HG02938 (cell line): ENCODE measurements at regions not wholly inside any gene's neighbourhood (a gene's known extent, or its start where the extent isn't known, plus 50 kb on each side); places are given as distances from the start of the nearest gene placed in this dataset.
"Not testable (repeated sequence)": the region's sequence is repeated elsewhere in the genome, so short reads cannot be mapped to it uniquely, and the experiment has no call there.

Experiments
- ATAC-seq: cut with Tn5 transposase; IDR thresholded peaks from one replicate; pipeline ENCODE4 v1.9.1; 2021; ENCODE audit warnings: mild to moderate bottlenecking, moderate library complexity; ENCODE audit not compliant: unreplicated experiment

DNA sequence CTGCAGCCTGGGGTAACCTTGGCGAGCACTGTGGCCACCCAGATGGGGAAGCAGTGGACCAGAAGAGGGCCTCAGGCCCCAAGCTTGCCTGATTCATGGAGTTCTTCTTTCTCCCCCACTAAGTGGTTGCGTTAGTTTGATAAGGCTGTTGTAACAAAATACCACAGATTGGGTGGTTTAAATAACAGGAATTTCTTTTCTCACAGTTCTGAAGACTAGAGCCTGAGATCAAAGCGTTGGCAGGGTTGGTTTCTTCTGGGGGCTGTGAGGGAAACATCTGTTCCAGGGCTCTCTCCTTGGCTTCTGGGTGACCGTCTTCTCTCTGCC lies 105.7 kb upstream of the GATB start:
- no peak for ATAC-seq

DNA sequence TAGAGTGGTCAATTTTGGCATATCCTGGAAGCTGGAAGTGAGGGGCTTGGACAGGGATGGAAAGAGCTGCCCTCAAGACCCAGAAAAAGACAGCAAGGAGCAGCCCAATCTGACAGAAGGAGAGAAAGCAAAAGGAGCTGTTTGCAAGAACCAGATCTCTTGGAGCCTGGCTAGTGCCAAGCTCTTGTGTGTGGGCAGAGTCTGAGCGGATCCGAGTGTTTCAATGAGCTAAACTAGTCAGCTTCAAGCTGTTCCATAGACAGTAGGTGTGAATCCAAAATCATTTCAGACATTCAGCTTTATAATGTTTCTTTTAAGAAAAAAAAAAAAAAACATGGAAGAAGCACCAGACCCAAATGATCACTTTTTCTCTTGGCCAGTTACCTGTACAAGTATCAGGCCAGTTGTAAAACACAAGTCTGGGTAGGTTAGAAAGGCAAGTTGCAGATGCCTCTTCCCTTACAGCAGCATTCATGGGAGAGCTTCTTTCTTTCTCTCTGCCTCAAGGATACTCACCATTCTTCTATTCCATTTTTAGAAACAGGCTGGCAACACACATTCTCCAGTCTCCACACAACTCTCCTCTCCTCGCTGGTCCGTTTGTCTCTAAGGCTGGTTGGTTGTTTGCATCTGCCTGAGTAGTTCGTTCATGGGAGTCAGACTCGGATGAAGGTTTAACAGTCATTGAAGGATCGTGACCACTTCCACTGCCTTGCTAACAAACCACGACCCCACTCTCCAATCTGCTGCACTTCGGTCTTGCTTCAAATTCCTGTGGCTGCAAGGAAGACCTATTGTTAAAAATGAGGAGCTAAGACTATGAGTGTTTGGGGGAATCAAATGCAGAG lies 105.2 kb upstream of the GATB start:
- no peak for ATAC-seq

DNA sequence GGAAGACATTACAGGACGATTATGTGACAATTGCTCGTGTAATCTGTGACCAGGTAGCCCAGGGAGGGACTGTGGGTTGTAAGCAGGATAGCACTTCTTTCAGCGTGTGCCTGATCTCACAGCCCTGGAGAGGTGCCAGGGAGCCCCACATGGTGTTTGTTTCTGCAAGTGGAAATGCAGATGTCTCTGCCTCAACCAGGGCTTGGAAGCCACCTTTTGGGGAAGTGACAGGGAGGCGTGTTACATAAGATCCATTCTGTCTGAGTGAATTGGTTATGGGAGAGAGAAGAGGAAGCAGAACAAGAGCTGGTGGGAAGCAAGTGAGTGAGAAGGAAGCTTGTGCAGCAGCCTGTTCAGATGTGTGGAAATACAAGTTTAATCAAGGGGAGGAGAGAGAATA lies 104.5 kb upstream of the GATB start:
- no peak for ATAC-seq

- no peak for ATAC-seq
Measured at GRCh38 chr4:151864068-151864467, 103.3 kb upstream of the GATB start.

DNA sequence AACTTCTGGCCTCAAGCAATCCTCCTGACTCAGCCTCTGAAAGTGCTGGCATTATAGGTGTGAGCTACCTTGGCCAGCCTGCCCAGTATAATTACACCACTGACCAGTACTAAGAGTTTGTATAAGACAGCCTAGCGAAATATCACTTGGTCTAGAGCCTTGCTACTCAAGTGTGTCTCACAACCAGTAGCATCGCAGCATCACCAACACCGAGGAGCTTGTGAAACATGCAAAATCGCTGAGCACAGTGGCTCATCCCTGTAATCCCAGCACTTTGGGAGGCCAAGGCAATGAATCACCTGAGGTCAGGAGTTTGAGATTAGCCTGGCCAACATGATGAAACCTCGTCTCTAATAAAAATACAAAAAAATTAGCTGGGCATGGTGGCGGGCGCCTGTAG lies 102.0 kb upstream of the GATB start:
- ATAC-seq = no peak

GRCh38 chr4:151860561-151861093 lies 99.8 kb upstream of the GATB start:
- ATAC-seq = no peak

GRCh38 chr4:151859641-151860040 lies 98.8 kb upstream of the GATB start:
- no peak for ATAC-seq

DNA sequence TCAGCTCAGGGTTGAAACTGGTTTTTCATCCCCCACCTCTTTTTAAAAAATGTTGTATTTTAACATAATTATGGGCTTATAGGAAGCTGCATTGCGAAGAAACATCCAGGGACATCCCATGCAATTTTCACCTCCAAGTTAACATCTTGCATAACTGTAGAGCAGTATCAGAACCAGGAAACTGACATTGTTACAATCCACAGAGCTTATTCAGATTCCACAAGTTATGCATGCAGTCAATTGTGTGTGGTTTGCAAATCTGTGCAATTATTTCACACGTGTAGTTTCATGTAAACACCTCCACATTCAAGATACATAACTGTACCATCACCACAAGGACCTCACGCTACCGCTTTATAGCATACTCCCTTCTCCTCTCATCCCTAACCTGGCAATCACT lies 97.5 kb upstream of the GATB start:
- ATAC-seq = no peak

DNA sequence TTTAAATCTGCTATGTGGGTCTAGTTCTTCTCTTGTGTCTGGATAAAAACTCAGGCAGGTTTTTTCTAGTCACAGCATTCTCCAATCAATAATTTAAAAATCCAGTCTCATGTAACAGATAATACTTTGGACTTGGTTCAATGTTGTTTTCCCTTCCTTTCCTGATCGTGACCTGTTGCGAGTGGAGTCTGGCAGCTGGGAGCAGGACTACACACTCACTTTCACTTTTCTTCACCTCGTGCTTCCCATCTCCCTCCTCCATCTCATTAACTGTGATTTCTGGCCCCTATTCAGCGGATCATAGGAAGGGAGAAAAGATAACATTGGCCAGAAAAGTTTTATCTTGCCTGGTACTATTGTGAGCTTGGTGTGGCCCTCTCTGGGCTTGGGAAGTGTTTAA lies 96.6 kb upstream of the GATB start:
- no peak for ATAC-seq

DNA sequence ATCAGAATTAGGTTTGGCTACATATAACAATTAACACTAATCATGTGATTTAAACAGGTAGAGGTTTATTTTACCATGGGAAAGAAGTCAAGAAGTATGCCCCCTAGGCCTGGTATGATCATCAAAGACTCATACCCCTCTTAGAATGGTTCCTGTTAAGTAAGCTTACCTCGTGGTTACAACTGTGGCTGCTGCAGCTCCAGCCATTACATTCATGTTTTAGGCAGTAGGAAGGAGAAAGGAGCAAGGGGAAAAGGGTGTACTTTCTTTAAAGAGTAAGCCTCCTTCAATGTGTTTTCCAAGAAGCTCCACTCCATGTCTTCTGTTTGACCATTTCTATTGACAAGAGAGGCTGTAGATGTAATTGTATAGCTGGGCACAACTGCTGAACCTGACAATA lies 94.9 kb upstream of the GATB start:
- ATAC-seq = no peak

DNA sequence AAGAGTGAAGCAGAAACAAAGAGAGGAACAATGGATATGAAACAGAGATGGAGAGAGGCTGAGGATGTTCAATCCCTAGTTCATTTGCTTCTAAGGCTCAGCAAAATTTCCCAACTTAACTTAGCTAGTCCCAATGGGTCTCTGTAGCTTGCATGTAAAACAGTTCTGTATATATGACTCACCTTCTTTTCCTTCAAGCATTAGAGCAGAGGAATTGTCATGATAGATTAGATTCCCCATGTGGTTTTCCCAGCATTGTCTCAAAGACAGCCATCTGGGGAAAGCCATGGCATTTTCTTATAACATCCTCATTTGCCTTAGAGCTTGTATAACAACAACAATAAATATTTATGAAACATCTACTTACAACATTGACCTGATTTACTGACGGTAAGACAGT lies 93.9 kb upstream of the GATB start:
- no peak for ATAC-seq

- ATAC-seq = no peak
Measured at GRCh38 chr4:151853034-151853433, 92.2 kb upstream of the GATB start.

DNA sequence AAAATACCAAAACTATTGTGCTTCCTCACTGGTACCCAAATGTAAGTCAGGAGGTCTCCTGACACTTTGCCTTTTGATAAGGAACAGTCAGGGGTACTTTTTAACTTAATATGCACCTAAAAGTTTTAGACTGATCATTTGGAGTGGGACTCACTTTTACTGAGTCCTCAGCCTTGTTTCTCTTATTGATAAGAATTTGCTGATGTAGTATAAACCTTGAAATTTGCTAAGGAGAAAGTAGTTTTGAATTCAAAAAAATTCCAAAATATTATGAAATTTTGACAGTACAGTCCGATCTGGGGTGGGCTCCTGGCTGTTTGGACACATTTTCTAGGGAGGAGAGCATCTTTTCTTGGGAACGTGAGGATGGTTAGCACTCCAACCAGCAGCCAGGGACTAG lies 91.4 kb upstream of the GATB start:
- ATAC-seq = no peak

DNA sequence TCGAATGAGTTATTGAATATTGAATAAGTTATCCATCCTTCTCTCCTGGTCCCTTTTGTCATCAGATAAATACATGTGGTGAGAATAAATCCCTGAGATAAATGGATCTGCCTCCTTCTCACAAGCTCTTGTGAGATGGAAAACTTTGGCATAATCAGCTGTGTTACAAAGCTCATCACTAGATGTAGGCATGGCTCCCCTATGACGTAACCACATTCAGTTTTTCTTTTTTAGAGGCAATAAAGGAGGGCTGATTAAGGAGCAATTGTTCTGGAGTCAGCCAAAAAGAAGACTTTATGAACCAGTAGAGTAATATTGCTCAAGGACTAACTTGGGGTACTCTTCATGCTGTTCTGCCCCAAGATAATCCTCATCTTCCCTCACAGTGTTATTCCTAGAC lies 90.5 kb upstream of the GATB start:
- ATAC-seq = no peak

DNA sequence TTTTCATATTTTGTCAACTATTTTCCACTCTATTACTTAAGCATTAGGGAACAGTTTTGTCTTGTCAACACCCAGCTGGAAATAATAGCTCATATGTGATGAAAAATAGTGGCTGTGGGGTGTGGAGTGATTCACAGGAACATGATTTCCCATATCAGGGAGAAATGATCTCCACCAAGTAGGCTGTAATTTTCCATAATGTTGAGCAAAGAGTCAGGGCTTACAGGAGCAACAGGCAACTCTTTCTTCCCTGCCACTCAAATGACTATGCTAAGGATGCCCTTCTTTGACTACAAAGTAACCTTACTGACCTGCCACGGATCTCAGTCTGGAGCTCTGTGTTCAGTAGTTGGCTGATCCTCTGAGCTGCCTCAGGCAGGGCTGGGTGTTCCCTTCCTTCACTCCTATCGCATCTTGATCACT lies 90.0 kb upstream of the GATB start:
- ATAC-seq = no peak

GRCh38 chr4:151845551-151845950 lies 84.7 kb upstream of the GATB start:
- not testable (repeated sequence) for ATAC-seq

DNA sequence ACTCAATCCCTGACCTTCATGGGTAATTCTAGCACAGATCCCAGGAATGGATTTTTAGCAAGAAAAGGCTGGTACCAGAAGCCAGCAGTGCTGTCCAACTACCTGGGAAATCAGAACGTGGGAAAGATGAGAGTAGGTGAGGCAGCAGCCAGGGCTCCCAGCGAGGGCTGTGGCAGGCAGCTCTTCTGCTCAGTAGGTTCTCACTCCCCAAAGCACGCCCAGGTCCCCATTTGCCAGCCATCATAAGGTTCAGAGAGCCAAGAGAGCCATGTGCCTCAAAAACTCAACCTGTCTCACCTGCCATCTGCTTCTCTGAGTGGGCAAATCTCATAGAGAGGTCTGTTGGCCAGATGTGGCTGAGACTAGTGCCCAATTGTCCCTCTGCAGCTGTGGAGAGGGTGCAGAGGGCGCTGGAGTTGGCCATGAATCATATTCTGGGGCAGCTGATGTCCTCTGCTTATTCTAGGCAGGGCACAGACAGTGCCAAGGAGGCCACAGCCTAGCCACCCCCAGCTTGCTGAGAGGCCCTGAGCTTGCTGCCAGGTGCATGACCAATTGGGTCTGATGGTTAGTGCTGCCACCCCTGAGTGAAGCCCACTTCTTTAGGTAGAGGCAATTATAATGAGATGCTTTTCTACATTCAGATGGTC lies 81.7 kb upstream of the GATB start:
- no peak for ATAC-seq

DNA sequence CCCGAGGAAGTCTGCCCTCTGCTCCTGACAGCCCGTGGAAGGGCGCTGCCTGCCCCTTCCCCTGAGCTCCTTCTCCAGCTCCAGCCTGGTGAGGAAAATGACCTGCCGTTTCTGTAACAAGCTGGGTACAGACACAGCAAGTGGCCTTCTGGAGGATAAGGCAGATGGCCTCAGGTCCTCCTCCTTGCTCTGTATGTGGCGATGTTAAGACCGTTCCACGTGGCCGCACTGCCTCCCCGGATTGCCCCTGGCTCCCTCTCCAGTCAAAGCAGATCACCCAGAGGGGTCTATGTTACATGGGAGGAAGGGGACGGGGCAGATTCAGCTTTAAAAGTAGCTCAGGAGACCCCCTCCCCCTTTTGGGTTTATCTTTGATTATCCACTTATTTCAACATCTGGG lies 80.3 kb upstream of the GATB start:
- no peak for ATAC-seq

DNA sequence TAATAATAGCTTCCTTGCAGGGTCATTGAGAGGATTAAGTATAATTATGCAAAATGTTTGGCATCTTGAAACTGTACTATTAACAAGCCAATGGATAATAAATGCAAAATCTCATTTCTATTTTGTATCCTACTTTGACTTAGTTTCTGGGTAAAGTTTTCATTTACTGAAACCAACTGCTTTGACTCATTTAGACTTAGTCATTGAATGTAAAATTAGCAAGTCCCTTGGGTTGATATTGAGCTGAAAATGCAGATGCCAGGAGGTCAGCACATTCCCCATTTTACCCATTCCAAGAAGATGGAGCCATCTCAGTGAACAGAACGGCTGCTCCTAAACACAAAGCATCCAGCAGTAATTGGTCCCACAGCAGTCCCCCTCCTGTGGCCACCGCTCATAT lies 74.7 kb upstream of the GATB start:
- ATAC-seq = no peak

DNA sequence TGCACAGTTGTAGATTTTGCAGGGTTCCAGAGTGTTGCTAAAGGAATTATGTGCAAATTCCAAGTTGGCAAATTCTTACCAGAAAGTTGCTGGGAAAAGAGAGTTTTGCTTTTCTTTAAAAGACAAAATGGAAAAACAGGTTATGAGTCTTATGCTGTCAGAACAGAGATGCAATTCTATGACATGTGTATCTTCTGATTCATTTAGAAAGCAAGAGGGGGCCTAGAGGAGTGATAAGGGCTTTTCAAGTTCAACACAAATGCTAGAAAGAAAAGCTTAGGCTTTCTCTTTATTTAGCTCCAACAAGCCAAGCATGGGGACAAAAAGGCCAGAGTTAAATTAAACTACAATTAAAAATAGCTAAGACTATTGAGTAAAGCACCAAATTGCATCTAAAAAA lies 72.4 kb upstream of the GATB start:
- no peak for ATAC-seq

GRCh38 chr4:151831526-151831925 lies 70.7 kb upstream of the GATB start:
- ATAC-seq = no peak

DNA sequence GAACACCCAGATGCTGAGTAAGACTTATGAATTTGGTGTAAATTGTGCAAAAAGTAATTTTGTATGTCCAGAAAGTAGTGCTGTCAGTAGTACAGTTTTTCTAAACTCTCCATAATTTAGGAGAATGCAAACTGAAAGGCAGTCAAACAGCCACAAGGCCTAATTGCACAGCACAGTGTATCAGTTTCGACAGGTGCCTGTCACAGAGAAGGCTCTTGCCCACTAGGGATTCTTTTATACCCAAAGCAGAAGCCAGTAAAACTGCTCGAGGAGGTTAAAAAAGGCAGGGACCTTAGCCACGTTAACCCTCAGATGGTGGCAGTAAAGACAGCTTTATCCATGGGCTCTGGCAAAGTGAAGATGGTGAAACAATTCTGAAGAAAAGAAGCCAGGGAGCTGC lies 69.4 kb upstream of the GATB start:
- ATAC-seq = no peak

DNA sequence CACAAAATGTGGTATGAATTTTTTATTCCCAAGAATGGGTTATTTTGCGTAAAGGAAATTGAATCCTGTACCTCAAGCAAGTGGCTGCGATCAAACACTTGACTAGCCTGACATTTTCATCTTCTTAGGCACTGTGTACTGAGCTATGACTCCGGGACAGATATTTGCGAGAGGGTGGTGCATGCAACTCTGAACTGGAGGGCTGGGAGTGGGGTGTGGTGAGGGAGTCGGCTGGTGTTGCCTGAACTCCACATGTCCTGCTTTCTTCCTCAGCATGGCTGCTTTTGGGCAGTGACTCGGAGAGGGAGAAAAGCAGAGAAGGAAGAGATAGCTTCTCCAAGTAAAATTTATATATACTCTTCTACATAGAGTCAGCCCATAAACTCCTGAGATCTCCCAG lies 68.5 kb upstream of the GATB start:
- ATAC-seq = no peak
